LoVo (cell line): ENCODE measurements at regions not wholly inside any gene's neighbourhood (a gene's known extent, or its start where the extent isn't known, plus 50 kb on each side); places are given as distances from the start of the nearest gene placed in this dataset.
"Not testable (repeated sequence)": the region's sequence is repeated elsewhere in the genome, so short reads cannot be mapped to it uniquely, and the experiment has no call there.

Experiments
- DNase-seq: peaks from one replicate; pipeline ENCODE4 v3.0.0-alpha.2; 2016; ENCODE audit warnings: low spot score

DNA sequence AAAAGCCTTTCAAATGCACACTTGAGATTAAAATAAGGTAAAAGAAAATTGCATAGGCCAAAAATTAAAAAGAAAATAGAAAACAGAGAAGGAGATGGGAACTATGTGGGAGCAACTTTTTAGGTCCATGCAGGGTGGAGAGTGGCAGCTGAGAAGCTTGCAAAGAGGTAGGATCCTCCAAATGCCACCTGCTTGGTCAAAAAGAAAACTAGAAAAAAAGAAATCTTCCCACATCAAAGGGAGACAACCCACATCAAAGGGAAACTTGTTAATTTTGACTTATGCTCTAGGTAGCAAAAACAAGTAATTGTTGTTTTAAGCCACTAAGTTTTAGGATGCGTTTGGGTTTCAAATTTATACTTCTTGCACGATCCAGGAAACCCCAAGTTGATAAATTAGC is 342.9 kb downstream of the IL20RB start:
- no peak for DNase-seq

DNA sequence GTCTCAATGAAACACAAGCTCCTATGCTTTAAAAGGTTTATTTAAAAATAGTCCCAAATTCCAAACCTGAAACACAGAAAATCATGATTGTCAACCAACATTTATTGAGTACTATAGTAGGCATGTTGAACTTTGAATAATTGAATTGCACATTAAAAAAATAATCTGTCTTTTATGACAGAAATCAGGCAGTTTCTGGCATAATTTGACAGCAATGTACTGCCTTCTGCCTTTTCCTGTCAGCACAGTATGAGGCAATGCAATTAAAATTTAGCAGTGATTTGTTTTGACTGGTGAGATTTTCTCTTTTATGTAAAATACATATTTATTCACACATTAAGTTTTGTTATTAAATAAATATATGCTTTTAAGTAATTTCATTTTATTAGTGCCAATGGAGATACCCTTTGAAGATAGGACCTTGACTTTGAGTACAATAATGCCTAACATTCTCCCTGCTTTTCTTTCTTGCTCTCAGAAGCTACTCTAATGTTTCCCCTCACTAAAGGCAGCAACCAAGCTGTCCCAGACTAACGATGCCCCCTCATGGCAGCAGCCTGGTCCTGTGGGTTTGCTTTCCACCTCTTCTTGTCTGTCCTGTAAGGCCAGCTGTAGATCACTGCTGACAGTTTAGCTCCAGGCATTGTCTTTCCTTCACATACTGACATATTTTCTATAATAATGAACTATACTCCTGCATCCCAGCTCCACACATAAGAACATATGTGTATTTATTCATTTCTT is 346.7 kb downstream of the IL20RB start:
- DNase-seq: no peak

DNA sequence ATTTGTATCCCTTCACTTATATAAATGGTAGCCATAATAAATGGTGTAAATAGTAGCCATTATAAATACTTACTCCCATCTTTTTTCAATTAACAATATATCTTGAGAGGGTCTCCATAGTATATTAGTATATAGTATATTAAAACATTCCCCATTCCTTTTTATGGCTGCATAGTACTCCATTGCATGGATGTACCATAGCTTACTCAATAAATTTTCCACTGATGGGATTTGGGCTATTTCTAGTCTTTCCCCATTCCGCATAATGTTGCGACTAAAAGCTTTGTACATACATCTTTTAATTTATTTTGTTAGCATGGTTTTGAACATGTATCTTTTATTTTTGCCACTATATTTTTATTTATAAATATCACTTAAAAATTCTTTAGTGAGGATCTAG is 366.3 kb downstream of the IL20RB start:
- no peak for DNase-seq

DNA sequence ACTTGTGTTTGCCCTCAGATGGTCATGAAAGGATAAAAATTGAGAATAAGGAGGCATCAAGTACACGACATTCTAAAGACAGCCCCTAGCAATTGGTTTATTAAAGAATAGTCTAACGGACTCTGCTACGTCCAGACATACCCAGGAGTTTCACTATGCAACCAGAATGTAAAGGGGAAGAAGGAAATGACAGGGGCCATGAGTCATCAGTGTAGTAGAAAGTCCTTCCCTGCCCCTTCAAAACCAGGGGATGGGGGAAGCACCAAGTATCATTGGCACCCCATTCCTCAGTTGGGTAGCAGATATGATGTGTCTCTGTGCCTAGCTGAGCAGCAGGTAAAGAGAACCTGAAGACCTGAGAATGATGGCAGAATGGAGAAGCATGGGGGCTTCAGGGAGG is 367.4 kb downstream of the IL20RB start:
- DNase-seq: no peak

DNA sequence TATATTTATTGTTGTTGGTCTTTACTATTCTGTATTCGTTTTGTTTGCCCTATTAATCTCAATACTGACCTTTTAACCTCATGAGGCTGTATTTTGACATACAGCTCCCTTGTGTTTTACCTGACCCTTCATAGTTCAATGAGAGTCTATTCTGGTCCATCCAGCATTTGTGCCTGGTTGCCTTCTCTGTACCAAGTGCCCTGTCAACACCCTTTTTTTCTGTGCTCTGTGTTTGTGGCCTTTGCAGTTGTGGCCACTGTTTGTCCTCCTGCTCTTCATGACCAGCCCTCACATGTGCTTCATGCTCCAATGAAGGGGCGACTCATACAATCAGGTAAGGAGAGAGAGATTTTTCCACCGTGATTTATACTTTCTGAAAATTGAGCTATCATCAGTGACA is 368.2 kb downstream of the IL20RB start:
- no peak for DNase-seq

DNA sequence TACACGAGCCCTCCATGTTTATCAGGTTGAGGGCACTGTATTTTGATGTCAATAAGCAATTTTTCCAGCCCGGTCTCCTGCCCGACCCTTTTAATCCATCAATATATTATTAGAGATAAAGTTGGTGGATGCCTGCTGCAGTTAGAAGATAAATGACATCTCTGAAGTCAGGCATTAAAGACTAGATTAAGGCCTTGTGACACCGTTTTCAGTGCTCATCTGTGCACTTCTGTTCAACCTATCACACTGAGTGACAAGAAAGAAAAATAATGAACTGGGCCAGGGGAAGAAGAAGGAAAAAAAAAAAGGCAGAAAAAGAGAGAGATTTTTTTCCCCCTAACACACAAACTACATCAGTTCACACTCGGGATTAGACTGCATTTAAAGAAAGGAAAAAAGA is 371.8 kb downstream of the IL20RB start:
- DNase-seq: no peak

DNA sequence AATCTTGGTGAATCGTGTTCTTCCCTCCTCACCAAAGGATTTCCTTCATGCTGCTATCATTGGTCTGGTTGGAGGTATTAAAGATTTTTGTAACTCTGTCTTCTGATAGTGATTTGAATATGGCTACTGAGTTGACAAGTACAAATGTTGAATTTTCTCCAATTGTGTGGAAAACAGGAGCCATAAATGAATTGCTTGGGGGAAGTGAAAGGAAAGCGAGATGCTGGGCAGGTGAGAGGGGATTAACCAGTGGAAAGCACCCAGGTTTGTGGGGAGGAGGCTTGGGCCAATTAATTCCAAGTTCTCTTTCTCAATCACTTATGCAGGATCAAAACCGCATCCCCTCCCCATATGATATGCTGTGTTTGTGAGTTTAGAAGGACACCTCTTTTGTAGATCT is 372.5 kb downstream of the IL20RB start:
- no peak for DNase-seq

DNA sequence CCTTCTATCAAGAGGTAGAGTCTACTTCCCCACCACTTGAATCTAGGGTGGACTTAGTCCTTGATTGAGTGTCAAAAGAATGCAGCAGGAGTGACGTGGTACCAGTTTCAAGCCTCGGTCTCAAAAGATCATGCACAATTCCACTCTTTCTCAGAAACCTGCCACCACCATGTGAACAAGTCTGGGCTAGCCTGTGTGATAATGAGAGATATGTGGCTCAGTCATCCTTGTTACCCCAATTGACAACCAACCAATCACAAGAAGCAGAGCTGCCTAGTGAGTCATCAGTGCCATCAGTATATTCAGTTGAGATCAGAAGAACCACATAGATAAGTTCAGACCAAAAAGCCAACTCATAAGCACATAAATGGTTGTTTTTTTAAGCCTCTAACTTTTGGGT is 374.5 kb downstream of the IL20RB start:
- no peak for DNase-seq

DNA sequence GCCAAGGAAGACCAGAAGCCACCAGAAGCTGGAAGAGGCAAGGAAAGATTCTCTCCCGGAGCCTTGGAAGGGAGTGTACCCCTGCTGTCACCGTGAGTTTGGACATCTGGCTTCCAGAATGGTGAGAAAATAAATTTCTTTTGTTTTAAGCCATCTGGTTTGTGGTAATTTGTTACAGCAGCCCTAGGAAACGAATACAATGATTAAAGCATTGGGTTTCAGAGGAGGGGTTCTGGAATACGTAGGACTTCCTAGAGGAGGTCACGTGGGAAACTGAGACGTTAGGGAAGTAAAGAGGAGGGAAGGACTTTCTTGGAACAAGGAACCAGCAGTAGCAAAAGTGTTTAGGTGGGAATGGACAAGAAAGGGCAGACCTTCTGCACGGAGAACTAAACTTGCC is 377.7 kb downstream of the IL20RB start:
- no peak for DNase-seq

DNA sequence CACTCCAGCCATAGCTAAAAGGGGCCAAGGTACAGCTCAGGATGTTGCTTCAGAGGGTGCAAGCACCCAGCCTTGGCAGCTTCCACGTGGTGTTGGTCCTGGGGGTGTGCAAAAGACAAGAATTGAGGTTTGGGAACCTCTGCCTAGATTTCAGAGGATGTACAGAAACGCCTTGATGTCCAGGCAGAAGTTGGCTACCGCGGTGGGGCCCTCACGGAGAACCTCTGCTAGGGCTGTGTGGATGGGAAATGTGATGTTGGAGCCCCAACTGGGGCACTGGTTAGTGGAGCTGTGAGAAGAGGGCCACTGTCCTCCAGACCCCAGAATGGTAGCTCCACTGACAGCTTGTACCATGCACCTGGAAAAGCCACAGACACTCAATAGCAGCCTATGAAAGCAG is 380.6 kb downstream of the IL20RB start:
- DNase-seq: not testable (repeated sequence)

DNA sequence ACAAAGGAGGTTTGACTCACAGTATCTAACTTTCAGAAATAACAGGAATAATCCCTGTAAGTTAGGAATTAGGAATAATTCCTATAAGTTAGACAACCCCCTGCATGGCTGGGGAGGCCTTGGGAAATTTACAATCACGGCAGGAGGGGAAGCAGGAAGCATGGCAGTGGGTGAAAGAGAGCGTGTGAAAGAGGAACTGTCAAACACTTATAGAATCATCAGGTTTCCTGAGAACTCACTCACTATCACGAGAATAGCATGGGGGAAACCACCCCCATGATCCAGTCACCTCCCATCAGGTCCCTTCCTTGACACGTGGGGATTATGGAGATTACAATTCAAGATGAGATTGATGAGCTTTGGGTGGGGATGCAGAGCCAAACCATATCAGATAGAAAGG is 385.5 kb downstream of the IL20RB start:
- DNase-seq: no peak

DNA sequence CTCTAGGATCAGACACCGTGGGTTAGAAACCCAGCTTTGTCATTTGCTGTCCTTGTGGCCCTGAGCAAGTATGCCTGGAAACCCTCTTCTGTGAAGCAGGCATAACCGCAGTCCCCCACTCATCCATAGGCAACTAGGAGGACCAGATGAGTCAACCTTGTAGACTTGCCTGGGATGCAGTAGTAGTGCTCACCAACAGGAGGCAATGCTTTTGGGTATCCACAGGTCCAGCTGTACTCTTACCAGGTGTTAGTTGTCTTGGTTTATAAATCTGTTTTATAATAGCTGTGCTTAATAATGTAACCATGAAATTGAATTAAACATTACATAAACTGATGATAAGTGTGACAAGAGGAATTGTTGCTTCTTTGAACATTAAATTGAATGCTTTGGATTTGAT is 389.3 kb downstream of the IL20RB start:
- no peak for DNase-seq

DNA sequence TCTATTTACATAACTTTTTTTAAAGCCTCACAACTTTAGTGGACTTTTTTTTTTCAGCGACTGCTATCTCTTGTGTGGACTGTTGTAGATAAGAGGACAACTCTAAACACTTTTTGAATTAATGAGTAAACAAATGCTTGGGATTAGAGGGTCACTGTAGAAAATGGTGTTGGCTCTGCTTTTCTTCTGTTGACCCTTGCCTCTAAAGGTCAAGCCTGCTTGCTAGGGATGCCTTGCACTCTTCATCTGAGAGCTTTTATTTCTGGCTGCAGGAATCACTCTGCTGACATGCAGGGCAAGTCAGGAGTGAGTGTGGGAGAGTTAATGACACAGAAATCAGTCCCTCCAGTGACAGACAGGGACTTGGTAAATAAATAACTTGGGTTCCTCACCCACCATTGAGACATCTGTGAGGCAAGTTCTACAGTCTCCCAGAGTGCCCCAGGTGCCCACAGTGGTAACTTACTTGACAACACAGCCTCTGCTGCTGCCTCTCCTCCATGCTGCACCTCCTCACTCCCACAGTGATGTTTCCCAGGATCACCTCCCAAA is 390.1 kb downstream of the IL20RB start:
- no peak for DNase-seq

DNA sequence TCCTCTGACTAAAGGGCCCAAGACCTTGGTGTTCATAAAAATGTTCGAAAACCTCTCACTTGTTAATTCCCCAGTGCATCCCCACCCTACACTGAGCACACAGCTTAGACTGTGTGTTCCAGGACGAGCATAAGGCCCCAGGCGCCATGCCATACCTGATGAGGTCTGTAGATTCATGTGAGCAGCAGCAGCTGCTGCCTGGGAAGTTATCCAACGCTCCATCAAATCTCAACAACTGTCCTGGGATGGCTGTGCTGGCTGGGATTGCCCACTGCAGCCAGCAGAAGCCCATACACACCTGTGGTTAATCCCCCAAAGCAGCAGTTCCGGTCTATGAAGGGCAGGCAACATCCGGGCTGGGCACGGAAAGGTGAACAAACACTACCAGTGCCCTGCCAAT is 391.2 kb downstream of the IL20RB start:
- DNase-seq: no peak

DNA sequence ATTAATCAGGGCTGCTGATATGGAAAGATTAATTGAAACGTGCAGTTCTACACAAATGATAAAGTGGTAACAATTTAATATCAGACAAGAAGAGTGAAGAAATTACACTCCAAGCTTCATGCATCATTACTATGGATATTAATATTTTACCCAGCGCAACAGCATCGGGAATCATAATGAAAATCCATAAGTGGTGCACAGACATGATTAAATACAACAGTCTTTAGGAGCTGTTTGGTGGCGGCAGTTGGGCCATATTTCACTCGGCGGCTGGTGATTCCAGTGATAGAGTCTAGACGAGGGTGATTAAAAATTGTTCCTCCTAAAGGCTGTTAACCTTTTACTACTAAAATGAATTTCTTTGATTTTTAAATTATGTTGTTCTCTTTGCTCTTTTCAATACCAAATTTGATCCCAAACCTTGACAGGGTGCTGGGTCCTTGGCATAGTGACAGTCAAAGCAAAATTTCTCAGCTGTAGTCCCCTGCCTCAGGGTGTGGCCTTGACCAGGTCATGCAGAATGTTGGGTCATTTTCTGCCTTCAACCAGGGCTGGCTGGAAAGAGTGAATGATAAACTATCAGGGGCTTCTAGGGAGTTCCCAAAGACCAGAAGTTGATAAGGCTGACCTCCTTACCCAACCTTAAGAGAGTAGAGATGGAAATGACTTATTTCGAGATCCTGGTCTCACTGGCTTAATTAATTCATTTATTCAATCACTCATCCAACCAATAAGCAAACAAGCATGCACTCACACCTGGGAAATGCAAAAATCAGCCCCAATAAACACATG is 392.0 kb downstream of the IL20RB start:
- no peak for DNase-seq

DNA sequence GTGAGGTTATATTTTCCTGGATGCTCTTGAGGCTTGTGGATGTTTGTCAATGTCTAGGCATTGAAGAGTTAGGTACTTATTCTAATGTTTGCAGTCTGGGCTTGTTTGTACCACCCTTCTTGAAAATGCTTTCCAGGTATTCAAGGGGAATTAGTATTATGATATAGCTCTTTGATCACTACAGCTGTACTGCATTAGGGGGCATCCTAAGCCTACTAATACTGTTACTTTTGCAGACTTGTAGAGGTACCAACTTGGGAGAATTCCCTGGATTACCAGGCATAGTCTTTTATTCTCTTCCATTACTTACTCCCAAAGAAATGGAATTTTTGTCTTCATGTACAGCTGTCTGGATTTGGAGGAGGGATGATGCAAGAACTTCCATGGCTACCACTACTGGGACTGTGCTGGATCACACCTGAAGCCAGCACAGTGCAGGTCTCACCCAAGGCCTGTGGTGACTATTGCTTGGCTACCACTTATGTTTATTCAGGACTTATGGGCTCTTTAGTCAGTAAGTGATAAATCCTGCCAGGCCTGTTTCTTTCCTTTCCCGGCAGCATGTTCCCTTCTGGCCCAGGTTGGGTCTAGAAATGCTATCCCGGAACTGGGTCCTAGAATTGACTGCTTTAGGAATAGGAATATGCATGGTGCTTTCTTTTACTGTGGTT is 402.9 kb downstream of the IL20RB start:
- no peak for DNase-seq

DNA sequence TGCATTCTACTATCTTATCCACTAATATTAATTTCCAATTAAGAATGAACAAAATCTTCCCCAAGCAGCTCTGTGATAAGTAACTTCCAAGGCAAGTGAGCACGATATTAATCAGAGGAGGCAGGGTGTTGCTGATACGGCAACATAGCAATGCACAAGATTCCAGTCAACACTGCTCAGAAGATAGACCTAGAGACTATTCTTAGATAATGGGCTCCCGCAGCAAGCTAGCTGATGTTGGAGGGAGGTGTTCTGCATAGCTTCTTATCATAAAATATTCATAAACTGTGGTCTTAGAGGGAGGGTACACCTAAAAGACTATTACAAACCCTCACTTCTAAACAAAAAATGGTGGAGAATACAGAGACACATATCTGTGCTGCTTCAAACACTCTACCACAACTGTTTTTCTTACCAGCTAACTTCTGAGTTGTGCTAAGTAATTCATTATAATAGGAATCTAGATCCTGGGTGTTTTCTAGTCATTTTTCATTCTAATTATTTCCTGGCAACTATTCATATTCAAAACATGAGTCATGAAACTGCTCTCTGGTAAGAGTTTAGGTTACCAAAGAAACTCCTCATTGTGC is 382.0 kb upstream of the SOX14 start:
- no peak for DNase-seq

DNA sequence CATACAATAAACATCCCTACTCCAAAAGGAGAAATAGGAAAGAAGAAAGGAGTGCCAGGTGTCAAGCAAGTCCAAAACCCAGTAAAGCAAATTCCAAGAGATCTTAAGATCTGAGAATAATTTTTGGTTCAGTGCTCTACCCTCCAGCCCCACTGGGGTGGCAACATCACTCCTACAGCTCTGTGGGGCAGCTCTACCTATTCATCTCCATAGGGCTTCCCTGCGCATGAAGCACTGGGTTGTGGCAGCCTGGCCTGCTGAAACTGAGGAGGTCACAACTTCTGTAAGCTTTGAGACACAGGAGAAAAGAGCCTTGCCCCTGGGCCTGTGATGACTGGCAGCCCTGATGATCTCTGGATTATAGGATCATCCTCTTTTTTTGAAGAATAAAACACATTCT is 378.2 kb upstream of the SOX14 start:
- no peak for DNase-seq

DNA sequence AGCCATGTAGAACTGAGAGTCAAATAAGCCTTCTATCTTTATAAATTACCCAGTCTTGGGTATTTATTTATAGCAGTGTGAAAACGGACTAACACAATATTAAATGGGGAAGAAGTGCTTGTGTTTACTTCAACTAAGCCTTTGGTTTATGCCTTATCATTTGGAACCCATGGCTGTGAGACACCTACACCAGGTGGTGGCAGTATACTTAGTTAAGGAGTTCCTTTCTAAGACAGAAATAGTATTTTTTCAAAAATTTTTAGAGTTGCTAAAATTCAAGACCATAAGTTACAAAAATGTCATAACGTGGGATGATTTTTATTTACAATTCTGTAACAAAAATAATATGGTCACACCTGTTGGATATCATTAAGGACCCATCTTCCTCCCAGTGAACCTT is 354.5 kb upstream of the SOX14 start:
- DNase-seq: no peak

DNA sequence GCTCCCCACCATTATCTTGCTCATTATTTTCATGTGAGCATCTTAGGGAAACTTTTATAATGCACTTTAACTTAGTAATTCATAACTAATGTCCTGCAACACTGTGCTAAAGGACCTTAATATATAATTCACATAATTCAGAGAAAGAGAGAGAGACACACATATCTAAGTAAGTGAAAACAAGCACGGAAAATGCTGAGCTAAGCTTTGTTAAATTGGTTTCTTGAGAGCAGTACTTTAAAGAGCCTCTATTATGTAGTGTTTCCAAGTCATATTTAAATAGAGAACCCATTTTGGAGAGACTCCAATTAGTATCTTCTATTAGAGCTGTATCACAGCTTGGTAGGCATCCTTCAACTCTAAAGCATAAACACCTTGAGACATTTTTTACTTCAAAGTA is 354.1 kb upstream of the SOX14 start:
- DNase-seq: no peak

DNA sequence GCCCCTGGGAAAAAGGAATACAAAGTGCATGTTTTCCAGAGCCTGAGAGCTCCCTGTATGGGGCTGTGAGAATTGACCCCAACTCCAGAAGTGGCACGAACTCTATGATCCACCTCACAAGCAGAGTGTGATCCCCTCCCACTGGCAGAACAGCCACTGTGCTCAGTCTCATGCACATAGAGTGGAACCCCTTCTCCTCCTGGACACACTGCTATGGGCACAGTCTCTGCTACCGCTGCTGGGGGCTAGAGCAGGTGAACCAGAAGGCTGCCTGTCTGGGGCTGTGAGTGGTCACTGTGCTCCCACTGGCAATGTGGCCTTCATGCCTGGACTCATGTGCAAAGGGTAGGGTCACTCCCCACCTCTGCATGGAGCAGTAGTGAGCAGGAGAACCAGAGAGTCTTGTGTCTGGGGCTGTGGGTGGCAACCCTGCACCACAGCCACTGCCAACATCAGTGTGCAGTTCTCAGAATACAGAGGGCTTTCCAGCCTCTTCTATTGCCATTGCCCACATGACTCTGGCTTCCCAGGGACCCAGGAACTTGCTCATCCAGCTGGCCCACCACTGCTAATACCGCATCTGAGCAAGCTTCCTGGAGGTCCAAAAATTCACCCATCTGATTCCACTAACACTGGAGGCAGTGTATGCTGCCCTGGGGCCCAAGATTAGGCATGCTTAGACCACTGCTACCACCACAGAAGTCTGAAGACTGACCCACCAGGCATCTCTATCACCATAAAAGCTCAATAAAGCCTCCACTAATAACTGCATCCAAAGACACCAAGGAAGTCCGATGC is 343.7 kb upstream of the SOX14 start:
- no peak for DNase-seq

DNA sequence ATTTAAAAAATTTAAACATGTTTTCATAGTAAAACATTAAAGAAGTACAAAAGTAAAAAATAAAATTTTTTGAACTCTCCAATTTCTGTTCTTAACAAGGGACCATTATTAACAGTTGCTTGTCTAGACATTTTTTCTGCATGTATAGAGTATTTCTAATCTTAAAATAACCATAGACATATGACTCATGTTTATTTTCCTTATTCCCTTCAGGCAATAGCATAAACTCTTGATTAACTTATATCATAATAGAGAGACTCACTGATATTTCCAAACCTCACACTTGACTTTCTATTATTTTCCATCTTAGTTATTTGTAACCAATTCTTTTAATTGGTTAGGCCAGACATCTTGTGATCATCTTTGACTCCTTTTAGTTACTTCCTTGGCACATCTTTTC is 325.6 kb upstream of the SOX14 start:
- no peak for DNase-seq
